ENCODE measurements at regions not wholly inside any gene's neighbourhood (a gene's known extent, or its start where the extent isn't known, plus 50 kb on each side); places are given as distances from the start of the nearest gene placed in this dataset.

DNA sequence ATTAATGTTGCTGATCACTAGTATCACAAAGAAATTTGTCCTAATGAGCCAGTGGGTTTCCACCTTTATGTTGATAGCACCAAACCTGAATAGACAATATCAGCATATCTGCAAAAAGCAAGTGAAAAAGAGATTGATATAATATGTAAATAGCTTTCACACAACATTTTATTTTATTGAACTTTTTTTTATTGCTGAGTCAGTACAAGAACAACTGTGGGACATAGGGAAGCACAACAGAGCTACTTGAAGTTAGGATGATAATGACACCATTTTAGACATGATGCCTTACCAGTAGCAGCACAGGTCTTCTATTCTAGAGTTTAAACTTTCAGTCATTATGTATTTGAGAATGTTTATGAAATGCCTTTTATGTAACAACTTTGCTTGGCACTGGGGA, 554.1 kb upstream of the SETBP1 start:
- no peak overlapping the region for H3K27ac ChIP-seq
- H3K27me3 ChIP-seq: no peaks in the 10 kb centered on the region
- H3K36me3 ChIP-seq: no peaks in the 10 kb centered on the region
- H3K4me3 ChIP-seq: no peak overlapping the region
- H3K4me1 ChIP-seq: no peaks in the 10 kb centered on the region
- intact Hi-C loops (cut with DNase I; ENCODE audit: low total_unique reads): no loop called here
- TF ChIP-seq, protein P1, sequence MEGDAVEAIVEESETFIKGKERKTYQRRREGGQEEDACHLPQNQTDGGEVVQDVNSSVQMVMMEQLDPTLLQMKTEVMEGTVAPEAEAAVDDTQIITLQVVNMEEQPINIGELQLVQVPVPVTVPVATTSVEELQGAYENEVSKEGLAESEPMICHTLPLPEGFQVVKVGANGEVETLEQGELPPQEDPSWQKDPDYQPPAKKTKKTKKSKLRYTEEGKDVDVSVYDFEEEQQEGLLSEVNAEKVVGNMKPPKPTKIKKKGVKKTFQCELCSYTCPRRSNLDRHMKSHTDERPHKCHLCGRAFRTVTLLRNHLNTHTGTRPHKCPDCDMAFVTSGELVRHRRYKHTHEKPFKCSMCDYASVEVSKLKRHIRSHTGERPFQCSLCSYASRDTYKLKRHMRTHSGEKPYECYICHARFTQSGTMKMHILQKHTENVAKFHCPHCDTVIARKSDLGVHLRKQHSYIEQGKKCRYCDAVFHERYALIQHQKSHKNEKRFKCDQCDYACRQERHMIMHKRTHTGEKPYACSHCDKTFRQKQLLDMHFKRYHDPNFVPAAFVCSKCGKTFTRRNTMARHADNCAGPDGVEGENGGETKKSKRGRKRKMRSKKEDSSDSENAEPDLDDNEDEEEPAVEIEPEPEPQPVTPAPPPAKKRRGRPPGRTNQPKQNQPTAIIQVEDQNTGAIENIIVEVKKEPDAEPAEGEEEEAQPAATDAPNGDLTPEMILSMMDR (IDR thresholded peaks at IDR 0.05): no peak
- no peak for DNase-seq
- H3K9me3 ChIP-seq: no peaks in the 10 kb centered on the region

DNA sequence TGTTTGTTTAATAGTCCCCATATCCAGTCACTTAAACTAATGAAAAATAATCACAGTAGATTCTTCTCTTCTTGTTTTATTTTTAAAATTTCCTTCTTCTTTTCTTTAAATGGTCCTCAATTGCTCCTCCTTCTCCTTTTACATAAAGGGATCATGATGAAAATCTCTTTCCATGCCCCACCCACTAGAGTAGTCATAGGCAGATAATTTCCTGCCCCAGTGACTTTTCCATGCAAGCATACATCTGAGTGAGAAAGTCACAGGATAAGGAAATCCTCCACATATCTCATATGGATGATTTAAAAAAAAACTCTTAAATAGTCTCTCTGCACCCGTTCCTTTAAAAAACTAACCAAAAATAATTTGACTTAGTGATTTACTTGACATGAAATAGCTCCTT, 552.3 kb upstream of the SETBP1 start:
- TF ChIP-seq, protein P1 (IDR thresholded peaks at IDR 0.05): no peak
- Histone ChIP-seq H3K36me3 (no peaks in the 10 kb centered on the region), H3K4me1 (no peaks in the 10 kb centered on the region), H3K9me3 (no peaks in the 10 kb centered on the region), H3K27ac (no peak overlapping the region), H3K4me3 (no peak overlapping the region), H3K27me3 (no peaks in the 10 kb centered on the region)
- no peak for DNase-seq
- intact Hi-C loops (cut with DNase I; ENCODE audit: low total_unique reads): no loop called here

DNA sequence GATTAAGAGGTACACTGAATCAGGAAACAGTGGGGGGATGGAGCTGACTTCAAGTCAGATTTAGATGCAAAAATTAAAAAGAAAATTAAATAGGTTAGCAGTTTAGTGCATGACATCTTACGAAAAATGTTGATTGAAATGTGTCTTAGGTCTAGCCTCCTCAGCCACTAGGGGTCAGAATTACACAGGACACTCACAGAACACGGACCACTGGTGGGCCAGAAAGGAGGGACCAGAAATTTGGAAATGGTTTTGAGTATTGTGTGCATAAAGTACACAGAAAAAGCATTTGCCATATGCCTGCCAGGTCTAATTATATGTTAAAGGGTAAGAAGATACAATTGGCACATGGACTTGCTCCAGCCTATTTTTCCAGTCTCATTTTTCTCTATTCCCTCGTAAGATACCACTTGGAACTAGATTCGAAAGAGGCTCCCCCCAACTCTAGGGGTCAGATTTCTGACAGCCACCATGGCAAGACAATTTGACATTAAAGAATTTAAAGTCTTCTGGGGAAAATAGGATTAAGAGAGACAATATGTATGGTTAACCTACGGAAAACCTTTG, 550.2 kb upstream of the SETBP1 start:
- DNase-seq: no peak

DNA sequence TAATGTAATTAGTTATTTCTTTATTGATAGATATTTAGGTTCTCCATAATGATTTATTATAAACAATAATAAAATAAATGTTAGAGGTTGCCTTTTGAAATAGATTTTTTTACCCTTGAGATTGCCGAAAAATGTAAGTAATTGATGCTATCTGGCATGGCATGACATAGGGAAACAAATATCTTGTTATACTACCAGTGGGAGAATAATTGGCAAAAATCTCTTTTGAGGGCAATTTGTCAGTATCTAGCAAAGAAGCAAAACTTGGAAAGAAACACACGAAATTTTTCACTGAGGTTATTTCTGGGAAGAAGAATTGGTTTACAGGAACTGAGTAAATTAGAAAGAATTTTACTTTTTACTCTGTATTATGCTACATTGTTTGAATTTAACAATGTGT, 547.2 kb upstream of the SETBP1 start:
- H3K27ac ChIP-seq: no peak overlapping the region
- H3K4me1 ChIP-seq: no peaks in the 10 kb centered on the region
- intact Hi-C loops (cut with DNase I; ENCODE audit: low total_unique reads): no loop called here
- DNase-seq: no peak
- no peaks in the 10 kb centered on the region for H3K36me3 ChIP-seq
- no peak overlapping the region for H3K4me3 ChIP-seq
- no peaks in the 10 kb centered on the region for H3K9me3 ChIP-seq
- no peaks in the 10 kb centered on the region for H3K27me3 ChIP-seq
- TF ChIP-seq, protein P1 (IDR thresholded peaks at IDR 0.05): no peak

More for the DNA sequence above, 550.2 kb upstream of the SETBP1 start:
- Histone ChIP-seq H3K27ac (no peak overlapping the region), H3K4me1 (no peaks in the 10 kb centered on the region), H3K9me3 (no peaks in the 10 kb centered on the region), H3K27me3 (no peaks in the 10 kb centered on the region), H3K4me3 (no peak overlapping the region), H3K36me3 (no peaks in the 10 kb centered on the region)
- intact Hi-C loops (cut with DNase I; ENCODE audit: low total_unique reads): no loop called here
- TF ChIP-seq, protein P1 (IDR thresholded peaks at IDR 0.05): peak; percentile 67 to 74

DNA sequence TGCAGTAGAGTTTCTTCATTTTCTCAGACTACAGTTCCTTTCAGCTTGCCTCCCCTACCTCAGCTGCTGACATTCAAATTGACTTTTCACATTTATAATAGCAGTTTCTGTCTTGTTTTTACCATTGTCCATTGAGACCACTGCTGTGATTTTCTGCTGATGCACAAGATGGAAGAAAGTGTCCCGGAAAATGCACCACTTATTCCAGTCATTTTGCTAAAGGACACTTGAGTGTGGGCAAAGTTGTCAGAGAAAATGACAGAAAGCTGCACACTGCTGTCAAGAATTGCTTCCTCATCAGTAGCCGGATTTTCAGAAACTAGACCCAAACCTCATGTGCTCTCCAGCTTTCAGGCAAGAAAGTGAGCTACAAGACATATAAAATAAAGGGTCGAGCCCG, 546.2 kb upstream of the SETBP1 start:
- no peaks in the 10 kb centered on the region for H3K4me1 ChIP-seq
- TF ChIP-seq, protein P1 (IDR thresholded peaks at IDR 0.05): no peak
- intact Hi-C loops (cut with DNase I; ENCODE audit: low total_unique reads): no loop called here
- no peaks in the 10 kb centered on the region for H3K36me3 ChIP-seq
- no peak overlapping the region for H3K27ac ChIP-seq
- no peak for DNase-seq
- H3K27me3 ChIP-seq: no peaks in the 10 kb centered on the region
- no peak overlapping the region for H3K4me3 ChIP-seq
- H3K9me3 ChIP-seq: no peaks in the 10 kb centered on the region

DNA sequence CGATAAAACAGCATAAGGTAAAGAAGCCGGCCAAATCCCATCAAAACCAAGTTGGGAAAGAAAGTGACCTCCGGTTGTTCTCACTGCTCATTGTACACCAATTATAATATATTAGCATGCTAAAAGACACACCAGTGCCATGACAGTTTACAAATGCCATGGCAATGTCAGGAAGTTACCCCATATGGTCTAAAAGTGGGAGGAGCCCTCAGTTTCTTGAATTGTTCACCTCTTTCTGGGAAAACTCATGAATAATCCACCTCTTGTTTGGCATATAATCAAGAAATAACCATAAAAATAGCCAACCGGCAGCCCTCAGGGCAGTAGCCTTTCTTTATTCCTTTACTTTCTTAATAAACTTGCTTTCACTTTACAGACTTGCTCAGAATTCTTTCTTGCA, 544.9 kb upstream of the SETBP1 start:
- no peak for DNase-seq
- H3K4me1 ChIP-seq: no peaks in the 10 kb centered on the region
- no peaks in the 10 kb centered on the region for H3K27me3 ChIP-seq
- H3K36me3 ChIP-seq: no peaks in the 10 kb centered on the region
- TF ChIP-seq, protein P1 (IDR thresholded peaks at IDR 0.05): no peak
- intact Hi-C loops (cut with DNase I; ENCODE audit: low total_unique reads): no loop called here
- no peak overlapping the region for H3K27ac ChIP-seq
- H3K4me3 ChIP-seq: no peak overlapping the region
- H3K9me3 ChIP-seq: no peaks in the 10 kb centered on the region

Data from tibial artery (tissue), 4 donors.